Left ventricle myocardium inferior (tissue), 1 donor: ENCODE measurements at regions not wholly inside any gene's neighbourhood (a gene's known extent, or its start where the extent isn't known, plus 50 kb on each side); places are given as distances from the start of the nearest gene placed in this dataset.

ENCODE experiments used
- DNase-seq: peaks from one replicate; pipeline ENCODE4 v3.0.0-alpha.2; 2020
- H3K27ac ChIP-seq: fragments of 200-600 bp; replicated peaks from 2 replicates; pipeline ENCODE4 v1.8.0; 2021
- H3K27me3 ChIP-seq: fragments of 200-600 bp; 2 replicates; pipeline ENCODE4 v1.8.0; 2021; ENCODE audit warnings: low read depth
- H3K36me3 ChIP-seq: fragments of 200-600 bp; 2 replicates; pipeline ENCODE4 v1.8.0; 2021
- H3K4me1 ChIP-seq: fragments of 200-600 bp; 2 replicates; pipeline ENCODE4 v1.8.0; 2021
- H3K4me3 ChIP-seq: fragments of 200-600 bp; 2 replicates; pipeline ENCODE4 v1.8.0; 2021; ENCODE audit warnings: mild to moderate bottlenecking, moderate library complexity
- H3K9me3 ChIP-seq: fragments of 200-600 bp; replicated peaks from 2 replicates; pipeline ENCODE4 v1.8.0; 2021
- CTCF ChIP-seq: fragments of 200-600 bp; IDR thresholded peaks from 2 replicates; pipeline ENCODE4 v1.8.0; 2021; ENCODE audit warnings: antibody characterized with exemption, mild to moderate bottlenecking, borderline replicate concordance
- intact Hi-C: fragments of 100-400 bp; cut with micrococcal nuclease; formaldehyde crosslinking; loops from one replicate; pipeline ENCODE4 v1.11.0; 2022
- microRNA-seq: library from miRNA; unstranded; fragments of <30 nt; microRNA quantifications from one replicate; pipeline ENCODE4 v1.2.0, GENCODE V29; 2020
- donor health status: DM: no; HTN: yes; CAD: no; lungs with severe emphysema.

GRCh38 chr7:131268906-131269305 is 58.8 kb upstream of the MKLN1 start:
- Histone ChIP-seq H3K36me3 (no peaks in the 10 kb centered on the region), H3K27me3 (no peaks in the 10 kb centered on the region), H3K4me1 (peaks cover 21% of the 10 kb centered on the region), H3K9me3 (no peaks in the 10 kb centered on the region), H3K27ac (no peak overlapping the region), H3K4me3 (no peak overlapping the region)
- TF ChIP-seq CTCF, result no peak
- intact Hi-C loops, result no loop called here
- no peak for DNase-seq

GRCh38 chr7:131272086-131272485 is 55.6 kb upstream of the MKLN1 start:
- Histone ChIP-seq H3K4me3 (no peak overlapping the region), H3K4me1 (peaks cover 24% of the 10 kb centered on the region), H3K27ac (peak overlapping the region; percentile 81), H3K27me3 (no peaks in the 10 kb centered on the region), H3K9me3 (no peaks in the 10 kb centered on the region), H3K36me3 (no peaks in the 10 kb centered on the region)
- TF ChIP-seq CTCF, result no peak
- intact Hi-C loops, result no loop called here
- no peak for DNase-seq

GRCh38 chr7:131274986-131275385 is 52.7 kb upstream of the MKLN1 start:
- Histone ChIP-seq H3K4me1 (peaks cover 24% of the 10 kb centered on the region), H3K4me3 (no peak overlapping the region), H3K27ac (no peak overlapping the region), H3K36me3 (no peaks in the 10 kb centered on the region), H3K9me3 (no peaks in the 10 kb centered on the region), H3K27me3 (no peaks in the 10 kb centered on the region)
- intact Hi-C loops, result no loop called here
- no peak for DNase-seq
- no peak for TF ChIP-seq CTCF

GRCh38 chr7:131276190-131276589 is 51.5 kb upstream of the MKLN1 start:
- no peaks in the 10 kb centered on the region for H3K27me3 ChIP-seq
- H3K4me1 ChIP-seq, result peaks cover 24% of the 10 kb centered on the region
- no peaks in the 10 kb centered on the region for H3K36me3 ChIP-seq
- no peak for TF ChIP-seq CTCF
- no peak overlapping the region for H3K4me3 ChIP-seq
- no peak overlapping the region for H3K27ac ChIP-seq
- intact Hi-C loops, result no loop called here
- no peaks in the 10 kb centered on the region for H3K9me3 ChIP-seq
- DNase-seq, result no peak

- DNase-seq, result no peak
- Histone ChIP-seq H3K4me3 (no peak overlapping the region), H3K36me3 (no peaks in the 10 kb centered on the region), H3K27me3 (no peaks in the 10 kb centered on the region), H3K27ac (no peak overlapping the region), H3K9me3 (no peaks in the 10 kb centered on the region), H3K4me1 (peaks cover 24% of the 10 kb centered on the region)
- no peak for TF ChIP-seq CTCF
- intact Hi-C loops, result no loop called here
Measured at GRCh38 chr7:131276748-131277147, 50.9 kb upstream of the MKLN1 start.

Small RNAs in the stretch of these regions (microRNA-seq; reads per million reads assigned to microRNA genes)
- 8,536 reads per million, percentile 95 among the genes with 10 or more reads in this experiment for gene MIR29A
